M059J (cell line): ENCODE measurements at regions not wholly inside any gene's neighbourhood (a gene's known extent, or its start where the extent isn't known, plus 50 kb on each side); places are given as distances from the start of the nearest gene placed in this dataset.
"Not testable (repeated sequence)": the region's sequence is repeated elsewhere in the genome, so short reads cannot be mapped to it uniquely, and the experiment has no call there.

Experiments used
- DNase-seq: peaks from one replicate; pipeline ENCODE4 v3.0.0-alpha.2; 2012; ENCODE audit warnings: low read depth

DNA sequence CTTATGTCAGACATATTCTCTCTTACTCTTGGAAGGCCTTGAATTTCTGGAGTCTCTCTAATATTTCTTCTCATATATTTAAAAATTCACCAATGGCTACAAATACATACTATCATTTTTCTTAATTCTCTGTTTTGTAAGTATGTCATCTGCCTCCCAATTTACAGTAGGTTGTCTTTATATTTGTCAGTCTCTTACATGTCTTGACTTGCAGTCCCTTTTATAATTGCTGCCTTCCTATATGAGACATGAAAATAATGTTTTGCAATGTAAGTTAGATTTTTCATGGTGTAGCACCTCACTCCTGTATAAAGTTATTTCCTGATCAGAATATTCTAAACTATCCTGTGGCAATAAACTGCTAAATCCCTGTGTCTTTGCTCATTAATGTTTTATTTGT is 223.1 kb upstream of the C1QTNF3 start:
- DNase-seq = not testable (repeated sequence)

DNA sequence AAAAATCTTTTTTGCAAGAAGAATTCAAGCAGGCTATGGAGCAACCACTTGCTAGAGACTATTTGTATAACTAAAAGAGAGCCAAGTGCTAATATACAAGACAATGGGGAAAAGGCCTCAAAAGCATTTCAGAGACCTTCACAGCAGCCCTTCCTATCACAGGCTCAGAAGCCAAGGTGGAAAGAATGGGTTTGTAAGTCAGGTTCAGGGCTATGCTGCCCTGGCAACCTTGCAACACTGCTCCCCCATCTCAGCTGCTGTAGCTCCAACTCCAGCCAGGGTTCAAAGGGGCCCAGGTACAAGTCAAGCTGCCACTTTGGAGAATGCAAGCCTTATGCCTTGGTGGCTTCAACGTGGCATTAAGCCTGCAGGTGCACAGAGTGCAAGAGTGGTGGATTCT is 253.7 kb upstream of the C1QTNF3 start:
- DNase-seq = not testable (repeated sequence)

DNA sequence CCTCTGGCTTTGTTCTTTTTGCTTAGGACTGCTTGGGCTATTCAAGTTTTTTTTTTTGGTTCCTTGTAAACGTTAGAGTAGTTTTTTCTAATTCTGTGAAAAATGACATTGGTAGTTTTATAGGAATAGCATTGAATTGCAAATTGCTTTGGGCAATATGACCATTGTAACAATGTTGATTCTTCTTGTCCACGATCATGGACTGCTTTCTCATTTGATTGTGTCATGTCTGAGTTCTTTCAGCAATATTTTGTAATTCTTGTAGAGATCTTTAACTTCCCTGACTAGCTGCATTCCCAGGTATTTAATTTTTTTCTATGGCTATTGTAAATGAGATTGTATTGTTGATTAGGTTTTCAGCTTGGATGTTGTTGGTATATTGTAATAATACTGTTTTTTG is 286.2 kb upstream of the C1QTNF3 start:
- not testable (repeated sequence) for DNase-seq

DNA sequence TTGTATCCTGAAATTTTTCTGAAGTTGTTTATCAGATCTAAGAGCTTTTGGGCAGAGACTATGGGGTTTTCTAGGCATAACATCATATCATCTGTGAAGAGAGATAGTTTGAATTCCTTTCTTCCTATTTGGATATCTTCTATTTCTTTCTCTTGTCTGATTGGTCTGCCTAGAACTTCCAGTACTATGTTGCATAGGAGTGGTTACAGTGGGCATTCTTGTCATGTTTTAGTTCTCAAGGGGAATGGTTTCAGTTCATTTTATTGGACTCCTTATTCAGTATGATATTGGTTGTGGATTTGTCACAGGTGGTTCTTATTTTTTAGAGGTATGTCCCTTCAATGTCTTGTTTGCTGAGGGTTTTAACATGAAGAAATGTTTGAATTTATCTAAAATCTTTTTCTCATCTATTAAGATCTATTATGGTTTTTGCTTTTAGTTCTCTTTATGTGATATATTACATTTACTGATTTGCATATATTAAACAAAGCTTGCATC is 286.6 kb upstream of the C1QTNF3 start:
- peak; percentile 2 for DNase-seq

DNA sequence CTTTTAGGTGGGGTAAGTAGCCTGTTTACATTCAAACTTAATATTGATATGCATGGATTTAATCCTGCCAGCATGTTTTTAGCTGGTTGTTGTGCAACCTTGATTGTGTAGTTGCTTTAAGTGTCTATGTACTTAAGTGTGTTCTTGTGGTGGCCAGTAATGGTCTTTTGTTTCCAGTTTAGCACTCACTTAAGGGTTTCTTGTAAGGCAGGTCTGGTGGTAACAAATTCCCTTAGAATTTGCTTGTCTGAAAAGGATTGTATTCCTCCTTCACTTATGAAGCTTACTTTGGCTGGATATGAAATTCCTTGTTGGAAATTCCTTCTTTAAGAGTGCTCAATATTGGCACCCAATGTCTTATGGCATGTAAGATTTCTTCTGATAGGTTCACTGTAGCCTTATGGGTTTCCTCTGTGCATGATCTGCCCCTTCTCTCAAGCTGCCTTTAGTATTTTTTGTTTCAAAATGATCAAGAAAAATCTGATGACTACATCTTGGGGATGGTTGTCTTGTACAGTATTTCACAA is 289.0 kb upstream of the C1QTNF3 start:
- DNase-seq = not testable (repeated sequence)

DNA sequence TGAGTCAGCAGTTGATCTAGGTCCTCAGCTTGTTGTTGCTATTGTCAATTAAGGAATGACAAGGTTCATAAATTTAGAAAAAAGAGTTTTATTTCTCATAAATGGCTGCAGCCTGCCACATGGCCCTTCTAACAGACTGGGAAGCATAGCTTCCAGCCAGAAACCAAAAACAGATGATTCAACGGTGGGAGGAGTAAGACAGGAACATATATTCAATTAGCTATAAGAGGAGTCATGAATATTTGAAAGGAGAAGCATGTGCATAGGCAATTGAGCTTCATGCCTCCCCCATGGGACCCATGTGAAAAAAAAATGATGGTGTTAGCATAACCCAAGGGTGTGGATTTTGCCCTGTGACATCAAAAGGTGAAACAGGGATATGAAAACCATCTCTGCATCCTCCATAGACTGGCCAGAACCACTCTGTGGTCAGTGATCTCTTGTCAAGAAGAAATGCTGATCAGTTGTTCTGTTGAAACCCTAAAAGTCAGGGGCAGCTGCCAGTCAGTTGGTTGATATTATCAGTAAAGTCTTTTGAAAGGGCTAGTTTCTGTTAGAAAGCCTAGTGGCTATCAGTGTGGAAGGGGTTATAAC is 296.5 kb upstream of the C1QTNF3 start:
- DNase-seq = not testable (repeated sequence)

DNA sequence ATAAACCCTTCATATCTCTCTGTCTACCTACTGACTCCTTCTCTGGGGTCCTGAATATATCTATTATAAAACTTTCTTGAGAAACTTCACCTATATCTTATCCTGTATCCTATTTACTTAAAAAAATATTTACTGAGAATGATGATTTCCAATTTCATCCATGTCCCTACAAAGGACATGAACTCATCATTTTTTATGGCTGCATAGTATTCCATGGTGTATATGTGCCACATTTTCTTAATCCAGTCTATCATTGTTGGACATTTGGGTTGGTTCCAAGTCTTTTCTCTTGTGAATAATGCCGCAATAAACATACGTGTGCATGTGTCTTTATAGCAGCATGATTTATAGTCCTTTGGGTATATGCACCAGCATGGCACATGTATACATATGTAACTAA is 301.7 kb upstream of the RAI14 start:
- not testable (repeated sequence) for DNase-seq

DNA sequence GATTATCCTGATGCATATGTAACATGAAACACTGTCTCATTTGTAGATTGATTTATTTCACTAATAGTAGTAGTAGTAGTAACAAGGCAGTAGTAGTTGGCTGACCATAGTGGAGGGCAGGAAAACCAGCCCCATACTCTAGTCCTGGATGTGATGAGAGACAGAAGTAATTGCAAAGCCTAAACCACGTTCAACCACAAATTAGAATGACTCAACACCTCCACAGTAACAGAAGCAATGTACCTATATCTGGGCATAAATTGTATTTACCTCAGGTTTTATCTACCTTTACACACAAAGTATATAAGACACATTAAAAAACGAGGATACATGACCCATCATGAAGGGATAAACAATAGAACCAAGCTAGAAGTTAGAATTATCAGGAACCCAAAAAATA is 284.7 kb upstream of the RAI14 start:
- DNase-seq = not testable (repeated sequence)

DNA sequence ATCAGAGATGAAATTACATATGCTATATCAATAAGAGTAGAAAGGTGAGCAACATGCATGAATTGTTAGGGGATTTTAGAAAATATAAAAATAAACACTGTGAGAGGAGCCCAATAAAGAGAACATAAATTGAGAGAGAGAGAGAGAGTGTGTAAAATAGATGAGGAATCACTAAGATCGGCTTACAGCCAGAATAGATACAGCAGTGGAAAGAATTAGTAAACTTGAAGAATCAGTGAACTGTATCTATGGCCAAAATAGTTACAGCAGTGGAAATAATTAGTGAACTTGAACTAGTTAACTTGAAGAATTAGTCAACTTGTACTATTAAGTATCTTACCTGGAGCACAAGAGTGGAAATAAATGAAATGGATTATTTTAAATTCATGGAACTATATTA is 284.3 kb upstream of the RAI14 start:
- peak; percentile 2 for DNase-seq

DNA sequence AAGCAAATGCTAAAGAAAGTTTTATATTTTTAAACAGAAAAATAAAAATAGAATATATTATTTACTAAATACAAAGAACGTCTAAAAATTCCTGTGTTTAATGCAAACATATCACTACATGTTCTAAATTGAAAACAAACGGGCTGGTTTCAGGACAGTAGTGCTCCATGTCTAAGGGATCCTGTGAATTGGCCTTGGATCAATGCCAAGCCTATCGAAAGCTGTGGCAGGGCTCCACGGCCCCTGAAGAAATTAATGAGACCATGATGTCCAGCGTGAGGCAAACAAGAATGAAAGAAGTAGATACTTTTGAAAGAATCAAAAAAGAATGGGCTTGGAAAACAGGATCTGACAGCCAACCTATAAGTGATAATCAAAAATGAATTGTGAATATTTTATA is 283.4 kb upstream of the RAI14 start:
- DNase-seq = not testable (repeated sequence)

DNA sequence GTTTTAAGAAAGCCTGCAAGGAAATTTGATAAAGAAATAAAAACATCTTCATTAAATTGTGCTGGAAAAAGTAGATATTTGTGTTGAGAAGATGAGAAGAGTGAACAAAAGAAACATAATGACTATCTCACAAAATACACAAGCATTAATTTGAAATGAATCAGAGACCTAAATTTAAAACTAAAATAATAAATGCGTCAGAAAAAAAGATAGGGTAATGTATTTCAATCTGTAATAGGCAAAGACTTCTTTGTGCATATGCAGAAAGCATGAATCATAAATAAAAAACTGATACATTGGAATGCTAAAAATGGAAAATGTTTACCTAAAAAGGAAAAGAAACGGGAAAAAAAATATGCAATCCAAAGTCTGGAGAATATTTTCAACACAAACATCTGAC is 278.5 kb upstream of the RAI14 start:
- not testable (repeated sequence) for DNase-seq

DNA sequence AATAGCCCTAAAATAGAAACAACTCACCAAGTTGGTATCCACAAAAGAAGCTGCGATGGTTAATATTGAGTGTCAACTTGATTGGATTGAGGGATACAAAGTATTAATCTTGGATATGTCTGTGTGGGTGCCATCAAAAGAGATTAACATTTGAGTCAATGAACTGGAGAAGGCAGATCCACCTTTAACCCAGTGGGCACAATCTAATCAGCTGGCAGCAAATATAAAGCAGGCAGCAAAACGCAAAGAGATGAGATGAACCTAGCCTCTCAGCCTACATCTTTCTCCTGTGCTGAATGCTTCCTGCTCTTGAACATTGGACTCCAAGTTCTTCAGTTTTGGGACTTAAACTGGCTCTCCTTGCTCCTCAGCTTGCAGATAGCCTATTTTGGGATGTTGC is 277.6 kb upstream of the RAI14 start:
- DNase-seq = not testable (repeated sequence)

DNA sequence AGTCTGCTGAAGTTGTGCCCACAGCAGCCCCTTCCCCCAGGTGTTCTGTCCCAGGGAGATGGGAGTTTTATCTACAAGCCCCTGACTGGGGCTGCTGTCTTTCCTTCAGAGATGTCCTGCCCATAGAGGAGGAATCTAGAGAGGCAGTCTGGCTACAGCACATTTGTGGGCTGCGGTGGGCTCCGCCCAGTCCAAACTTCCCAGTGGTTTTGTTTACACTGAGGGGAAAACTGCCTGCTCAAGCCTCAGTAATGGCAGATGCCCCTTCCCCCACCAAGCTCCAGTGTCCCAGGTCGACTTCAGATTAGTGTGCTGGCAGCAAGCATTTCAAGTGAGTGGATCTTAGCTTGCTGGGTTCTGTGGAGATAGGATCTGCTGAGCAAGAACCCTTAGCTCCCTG is 267.4 kb upstream of the RAI14 start:
- not testable (repeated sequence) for DNase-seq

DNA sequence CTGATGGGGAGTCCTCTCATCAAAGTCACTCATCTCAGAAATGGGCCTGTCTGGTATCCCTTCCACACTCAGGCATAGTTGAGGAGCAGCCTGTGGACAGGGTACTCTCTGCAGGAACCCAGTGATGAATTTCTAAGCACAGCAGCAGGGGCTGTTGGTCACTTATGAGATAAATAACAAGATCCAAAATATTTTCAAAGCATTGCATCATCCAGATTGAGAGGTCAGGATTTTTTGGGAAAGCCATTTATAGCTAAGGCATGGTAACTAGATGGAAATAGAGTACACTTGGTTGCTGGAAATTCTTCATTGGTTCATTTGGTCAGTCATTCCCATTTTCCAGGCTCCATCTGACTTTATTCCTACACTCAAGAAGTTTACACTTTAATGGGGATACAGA is 246.8 kb upstream of the RAI14 start:
- no peak for DNase-seq

DNA sequence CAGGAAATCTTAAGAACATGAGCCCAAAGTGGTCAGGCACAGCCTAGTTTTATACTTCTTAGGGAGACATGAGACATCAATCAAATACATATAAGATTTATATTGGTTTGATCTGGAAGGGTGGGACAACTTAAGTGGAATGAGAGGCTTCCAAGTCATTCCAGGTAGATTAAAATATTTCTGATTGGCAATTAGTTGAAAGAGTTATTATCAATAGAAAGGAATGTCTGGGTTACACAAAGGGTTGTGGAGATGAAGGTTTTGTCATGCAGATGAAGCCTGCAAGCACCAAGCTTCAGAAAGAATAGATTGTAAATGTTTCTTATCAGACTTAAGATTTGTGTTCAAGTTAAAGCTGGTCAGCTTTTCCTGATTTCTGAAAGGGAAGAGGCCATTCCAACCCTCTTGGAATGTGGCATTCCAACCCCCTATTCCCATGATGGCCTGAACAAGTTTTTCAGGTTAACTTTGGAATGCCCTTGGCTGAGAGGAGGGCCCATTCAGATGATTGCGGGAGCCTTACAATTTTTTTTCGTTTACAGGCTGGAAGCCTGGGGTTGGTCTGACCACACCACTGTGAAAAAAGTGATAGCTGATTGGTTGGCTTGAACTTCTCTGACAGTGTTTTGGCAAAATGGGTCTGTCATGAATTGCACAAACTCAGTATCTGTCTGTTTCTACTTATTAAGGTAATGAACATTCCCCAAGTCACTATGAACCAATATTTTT is 245.6 kb upstream of the RAI14 start:
- DNase-seq = peak; percentile 18

DNA sequence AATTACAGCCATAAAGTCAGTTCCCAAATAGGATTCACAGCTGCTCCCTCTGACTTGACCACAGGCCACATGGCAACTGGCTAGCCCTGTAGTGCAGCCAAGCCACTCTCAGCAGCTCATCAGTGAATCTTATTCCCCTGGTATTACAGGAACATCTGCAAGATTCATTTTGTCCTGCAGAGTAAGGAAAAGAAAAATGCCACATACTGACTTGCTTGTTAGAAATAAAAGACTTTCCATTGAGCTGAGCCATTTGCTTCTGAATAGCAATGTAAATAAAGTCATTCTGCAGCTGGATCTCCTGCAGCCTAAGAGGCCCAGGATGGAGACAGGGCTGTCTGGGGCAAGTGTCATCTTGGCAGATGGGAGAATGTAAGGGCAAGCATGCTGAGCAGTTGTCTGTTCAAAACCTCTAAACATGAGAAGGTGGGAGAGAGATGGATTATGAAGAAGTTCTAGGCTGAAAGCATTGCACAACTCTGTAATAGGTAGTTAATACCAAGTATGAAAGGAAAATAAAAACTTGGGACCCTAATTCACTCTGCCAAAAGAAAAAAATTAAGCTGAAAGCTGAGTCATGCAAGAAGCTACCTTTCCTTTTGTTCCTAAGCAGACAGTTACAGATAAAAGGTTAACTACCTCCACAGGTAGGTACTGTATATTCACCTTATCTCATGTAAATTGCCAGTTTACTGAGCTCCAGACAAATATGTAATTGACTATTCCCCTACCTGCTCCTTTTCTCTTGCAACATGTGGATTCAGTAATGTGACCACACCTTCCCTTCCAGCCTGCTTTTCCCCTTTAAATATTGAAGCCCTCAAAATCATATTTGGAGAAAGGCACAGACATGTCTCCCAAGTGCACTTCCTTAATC is 244.4 kb upstream of the RAI14 start:
- DNase-seq = no peak

DNA sequence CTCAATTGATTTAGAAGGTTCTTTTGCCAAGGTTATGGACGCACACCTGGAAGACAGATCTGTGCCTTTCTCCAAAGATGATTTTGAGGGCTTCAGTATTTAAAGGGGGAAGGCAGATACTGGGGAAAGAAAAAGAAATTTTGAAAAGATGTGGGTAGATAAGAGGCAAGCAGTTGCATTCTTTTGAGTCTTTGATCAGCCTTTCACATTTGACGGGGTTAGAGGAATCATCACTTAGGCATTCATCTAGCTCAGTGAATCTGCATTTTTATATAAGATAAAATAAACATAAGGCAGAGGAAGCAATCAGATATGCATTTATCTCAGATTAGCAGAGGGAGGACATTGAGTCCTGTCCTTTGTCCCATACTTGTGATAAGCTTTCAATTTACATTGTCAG is 243.4 kb upstream of the RAI14 start:
- DNase-seq = peak; percentile 87

DNA sequence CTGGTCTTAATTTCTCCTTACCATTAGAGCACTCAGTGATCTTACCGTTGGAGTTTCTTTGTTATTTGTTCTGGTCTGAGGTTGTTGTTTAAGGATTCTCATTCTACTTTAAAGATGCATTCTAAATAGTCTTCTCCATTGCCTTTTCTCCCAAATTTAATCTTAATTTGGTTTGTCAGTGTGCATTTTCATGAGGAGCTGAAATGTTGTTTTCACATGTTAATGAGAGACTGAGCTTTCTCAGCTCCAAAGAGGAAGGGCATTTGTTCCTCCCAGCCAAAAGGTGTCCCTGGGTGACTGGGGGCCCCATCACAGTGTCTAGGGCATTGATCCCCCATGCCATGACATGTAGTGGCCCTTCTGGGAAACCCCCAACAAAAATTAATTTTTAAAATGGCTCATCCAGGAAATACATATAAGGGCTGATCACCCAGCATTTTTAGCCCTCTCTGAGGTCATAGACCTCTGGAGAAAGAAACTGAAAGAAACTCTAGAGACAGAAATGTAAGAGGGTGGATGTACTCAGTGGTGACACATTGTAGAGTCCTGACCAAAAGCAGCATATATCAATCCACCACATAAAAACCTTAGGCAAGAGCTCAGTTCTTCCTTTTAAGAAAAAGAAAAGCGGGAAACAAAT is 240.4 kb upstream of the RAI14 start:
- DNase-seq = peak; percentile 84

DNA sequence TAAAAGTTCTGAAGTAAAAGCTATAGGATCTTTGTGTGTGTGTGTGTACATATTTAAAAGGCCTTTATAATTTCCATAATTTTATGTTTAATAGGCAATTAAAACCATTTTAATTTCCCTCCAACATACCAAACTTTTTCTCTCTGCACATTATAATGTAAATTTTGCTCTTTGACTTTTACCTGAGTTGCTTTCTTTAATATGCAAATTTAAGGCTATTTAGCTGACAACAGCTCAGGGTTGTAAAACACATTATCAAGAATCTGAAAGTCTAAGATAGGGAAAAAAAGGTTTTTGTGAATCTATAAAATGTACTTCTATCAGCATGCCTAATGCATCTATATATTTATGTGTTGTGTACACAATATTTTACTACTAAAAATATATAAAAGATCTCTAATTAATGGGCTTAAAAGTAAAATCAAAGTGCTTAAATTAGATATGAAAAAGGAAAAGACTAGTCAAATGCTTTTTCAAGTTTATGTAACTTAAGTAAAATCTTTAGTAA is 239.6 kb upstream of the RAI14 start:
- no peak for DNase-seq

DNA sequence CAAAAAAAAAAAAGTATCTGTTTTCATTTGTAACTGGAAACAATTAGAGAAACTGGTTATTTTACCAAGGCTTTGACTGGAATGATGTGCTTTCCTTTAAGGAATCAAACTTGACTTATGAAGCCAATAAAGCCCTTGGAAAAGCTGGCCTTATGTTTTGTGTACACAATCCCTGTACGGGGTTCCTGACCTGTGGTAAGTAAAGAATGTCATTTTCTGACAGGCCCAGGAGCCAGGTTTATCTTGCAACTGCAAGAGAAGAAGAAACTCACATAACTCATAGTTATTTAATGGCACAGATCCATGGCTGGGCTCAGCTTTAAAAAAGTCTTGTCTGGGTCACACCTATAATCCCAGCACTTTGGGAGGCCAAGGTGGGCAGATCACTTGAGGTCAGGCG is 235.9 kb upstream of the RAI14 start:
- DNase-seq = peak; percentile 83

DNA sequence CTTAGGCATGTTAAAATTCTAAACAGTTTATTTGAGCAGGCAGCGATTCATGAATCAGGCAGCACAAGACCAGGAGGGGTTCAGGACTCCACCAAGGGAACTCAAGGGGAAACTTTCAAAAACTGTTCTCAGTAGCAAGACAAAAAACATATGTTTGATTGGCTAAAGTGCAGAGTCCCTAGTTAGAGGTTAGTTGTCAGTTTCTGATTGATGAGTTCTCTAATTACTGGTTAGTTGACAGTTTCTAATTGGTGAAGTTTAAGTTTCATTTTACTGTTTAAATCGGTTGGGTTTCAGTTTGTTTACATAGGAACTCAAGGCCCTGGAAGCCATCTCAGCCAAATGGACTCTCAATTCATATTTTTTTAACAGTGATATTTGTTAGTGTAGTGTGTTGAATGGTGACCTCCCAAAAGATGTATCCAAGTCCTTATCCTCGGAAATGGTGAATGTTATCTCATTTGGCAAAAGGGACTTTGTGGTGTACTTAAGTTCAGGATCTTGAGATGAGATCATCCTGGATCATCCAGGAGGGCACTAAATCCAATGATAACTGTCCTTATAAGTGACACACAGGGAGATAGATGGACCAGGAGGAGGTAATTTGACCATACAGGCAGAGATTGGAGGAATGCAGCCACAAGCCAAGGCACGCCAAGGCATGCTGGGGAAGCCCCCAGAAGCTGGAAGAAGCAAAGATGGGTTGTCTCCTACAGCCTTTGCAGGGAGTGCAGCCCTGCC is 219.2 kb upstream of the RAI14 start:
- DNase-seq = peak; percentile 85
